ENCODE measurements at regions not wholly inside any gene's neighbourhood (a gene's known extent, or its start where the extent isn't known, plus 50 kb on each side); places are given as distances from the start of the nearest gene placed in this dataset.

GRCh38 chr7:91564541-91564940, 300.3 kb downstream of the FZD1 start:
- H3K4me3 ChIP-seq: no peak overlapping the region
- H3K9me3 ChIP-seq: no peaks in the 10 kb centered on the region
- H3K27me3 ChIP-seq: no peaks in the 10 kb centered on the region
- DNase-seq: no peak
- intact Hi-C loops (cut with DNase I; ENCODE audit: low total_unique reads): no loop called here
- peaks cover 0 to 21% (median 4%) of the 10 kb centered on the region in 4 donors for H3K4me1 ChIP-seq
- WGBS, 5 donors: 38 to 68% (median 63%) methylated on average over 1 of the region's 1 CpG
- no peak overlapping the region for H3K27ac ChIP-seq
- TF ChIP-seq POLR2AphosphoS5 (IDR thresholded peaks at IDR 0.05) (no peak), EP300 (IDR thresholded peaks at IDR 0.05) (no peak), CTCF (IDR thresholded peaks at IDR 0.05) (no peak), POLR2A (IDR thresholded peaks at IDR 0.05) (no peak)
- H3K36me3 ChIP-seq: no peaks in the 10 kb centered on the region

GRCh38 chr7:91565499-91566401, 301.5 kb downstream of the FZD1 start:
- H3K4me1 ChIP-seq: peaks cover 0 to 25% (median 4%) of the 10 kb centered on the region in 4 donors
- H3K27ac ChIP-seq: peak overlapping the region in 2 of 5 donors; percentile 5 to 14
- no peaks in the 10 kb centered on the region for H3K27me3 ChIP-seq
- H3K9me3 ChIP-seq: no peaks in the 10 kb centered on the region
- peak; percentile 27 to 36 for DNase-seq
- no peak overlapping the region for H3K4me3 ChIP-seq
- intact Hi-C loops (cut with DNase I; ENCODE audit: low total_unique reads): no loop called here
- WGBS, 5 donors: 27 to 57% (median 47%) methylated on average over 13 of the region's 13 CpGs
- TF ChIP-seq EP300 (IDR thresholded peaks at IDR 0.05) (no peak), POLR2AphosphoS5 (IDR thresholded peaks at IDR 0.05) (no peak)
- no peaks in the 10 kb centered on the region for H3K36me3 ChIP-seq

- Histone ChIP-seq H3K9me3 (no peaks in the 10 kb centered on the region), H3K4me1 (peaks cover 0 to 25% (median 4%) of the 10 kb centered on the region in 4 donors), H3K4me3 (no peak overlapping the region), H3K27me3 (no peaks in the 10 kb centered on the region), H3K36me3 (no peaks in the 10 kb centered on the region), H3K27ac (no peak overlapping the region)
- 51 to 84% (median 62%) methylated on average over 3 of the region's 3 CpGs for WGBS, 5 donors
- no peak for TF ChIP-seq POLR2A (IDR thresholded peaks at IDR 0.05)
- TF ChIP-seq CTCF (IDR thresholded peaks at IDR 0.05): no peak
- TF ChIP-seq EP300 (IDR thresholded peaks at IDR 0.05): no peak
- TF ChIP-seq POLR2AphosphoS5 (IDR thresholded peaks at IDR 0.05): no peak
- no peak for DNase-seq
- intact Hi-C loops (cut with DNase I; ENCODE audit: low total_unique reads): no loop called here
These were observed 302.1 kb downstream of the FZD1 start for GRCh38 chr7:91566402-91566732.

- WGBS, 5 donors: 71 to 84% (median 73%) methylated on average over 7 of the region's 7 CpGs
- no peak for TF ChIP-seq EP300 (IDR thresholded peaks at IDR 0.05)
- TF ChIP-seq POLR2A (IDR thresholded peaks at IDR 0.05): no peak
- no peak for TF ChIP-seq POLR2AphosphoS5 (IDR thresholded peaks at IDR 0.05)
- no peak for TF ChIP-seq CTCF (IDR thresholded peaks at IDR 0.05)
These were observed 303.1 kb downstream of the FZD1 start for GRCh38 chr7:91567081-91568012.

More at GRCh38 chr7:91567081-91568012, 303.1 kb downstream of the FZD1 start:
- Histone ChIP-seq H3K27me3 (no peaks in the 10 kb centered on the region), H3K4me1 (peaks cover 0 to 25% (median 4%) of the 10 kb centered on the region in 4 donors), H3K27ac (no peak overlapping the region), H3K36me3 (no peaks in the 10 kb centered on the region), H3K9me3 (no peaks in the 10 kb centered on the region), H3K4me3 (no peak overlapping the region)
- intact Hi-C loops (cut with DNase I; ENCODE audit: low total_unique reads): no loop called here
- no peak for DNase-seq

Data from stomach (tissue), 8 donors.